GM21576 (cell line): ENCODE measurements at regions not wholly inside any gene's neighbourhood (a gene's known extent, or its start where the extent isn't known, plus 50 kb on each side); places are given as distances from the start of the nearest gene placed in this dataset.

Source experiments
- ATAC-seq: cut with Tn5 transposase; IDR thresholded peaks from one replicate; pipeline ENCODE4 v1.9.1; 2021; ENCODE audit warnings: mild to moderate bottlenecking, moderate library complexity; ENCODE audit not compliant: unreplicated experiment

DNA sequence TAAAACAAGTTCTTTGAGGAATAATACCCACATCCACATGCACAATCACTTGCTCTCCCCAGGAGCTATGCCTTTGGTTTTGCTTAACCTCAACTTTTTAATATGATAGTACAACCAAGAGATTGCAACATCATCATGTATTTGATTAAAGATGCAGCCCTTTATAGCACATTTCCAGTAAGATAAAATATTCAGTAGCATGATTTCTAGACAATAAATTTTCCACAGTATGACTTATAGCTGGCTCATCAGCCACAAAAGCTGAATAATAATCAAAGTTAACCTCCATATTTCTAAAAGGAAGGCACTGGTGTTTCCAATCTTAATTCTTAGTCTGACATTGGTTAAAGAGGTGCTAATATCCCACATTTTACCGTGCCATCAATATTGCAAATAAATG, 622.5 kb downstream of the TBL1XR1 start:
- ATAC-seq, result no peak

DNA sequence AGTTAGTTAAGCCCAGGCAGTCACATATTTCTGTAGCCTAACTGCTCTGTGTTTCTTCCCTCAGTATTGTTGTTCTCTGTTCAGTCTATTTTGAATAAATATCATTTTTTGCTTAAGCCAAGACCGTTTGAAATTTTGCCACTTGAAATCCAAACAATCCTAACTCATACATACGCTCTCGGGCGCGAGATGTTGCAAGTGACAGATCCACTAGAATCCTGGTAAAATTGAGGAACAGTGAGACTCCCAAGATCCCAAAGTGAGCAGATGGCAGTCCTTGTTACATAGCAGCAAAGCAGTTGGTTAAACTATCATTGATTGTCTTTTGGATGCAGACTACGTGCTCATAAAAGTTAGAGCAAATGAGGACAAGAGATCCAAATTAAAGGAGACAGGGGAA, 625.4 kb downstream of the TBL1XR1 start:
- no peak for ATAC-seq

DNA sequence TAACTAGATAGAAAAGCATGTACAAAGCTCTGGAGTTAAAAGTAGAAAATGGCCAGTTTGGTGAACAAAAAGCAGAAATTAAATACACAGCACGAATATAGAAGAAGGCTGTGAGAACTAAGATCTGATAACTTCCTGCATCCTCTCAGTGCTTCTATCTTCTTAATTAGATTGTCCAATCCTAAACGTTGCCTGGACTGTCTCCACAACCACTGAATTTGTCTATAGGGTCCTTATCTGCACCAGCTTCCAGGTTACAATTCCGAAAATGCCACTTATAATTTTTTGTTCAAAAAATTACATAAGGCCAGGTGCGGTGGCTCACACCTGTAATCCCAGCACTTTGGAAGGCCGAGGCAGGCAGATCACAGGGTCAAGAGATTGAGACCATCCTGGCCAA, 626.3 kb downstream of the TBL1XR1 start:
- ATAC-seq, result no peak

DNA sequence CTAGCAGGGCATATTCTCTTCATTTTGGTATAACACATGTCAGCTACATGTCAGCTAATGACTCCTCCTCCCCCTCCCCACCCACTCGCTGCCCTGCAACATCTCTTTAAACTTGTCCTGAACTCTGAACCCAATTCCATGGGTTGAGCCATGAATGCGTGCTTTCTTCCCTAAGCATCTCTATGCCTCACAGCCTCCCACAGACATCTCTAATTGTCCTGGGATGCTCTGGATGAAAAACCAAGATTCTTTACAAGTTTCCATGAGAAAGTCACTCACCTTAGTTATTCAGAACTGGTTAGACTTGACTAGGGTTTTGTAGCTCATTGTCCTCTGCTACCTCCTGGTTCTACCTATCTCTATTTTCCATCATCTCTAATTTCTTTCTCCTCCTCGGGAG, 629.1 kb downstream of the TBL1XR1 start:
- ATAC-seq, result no peak

DNA sequence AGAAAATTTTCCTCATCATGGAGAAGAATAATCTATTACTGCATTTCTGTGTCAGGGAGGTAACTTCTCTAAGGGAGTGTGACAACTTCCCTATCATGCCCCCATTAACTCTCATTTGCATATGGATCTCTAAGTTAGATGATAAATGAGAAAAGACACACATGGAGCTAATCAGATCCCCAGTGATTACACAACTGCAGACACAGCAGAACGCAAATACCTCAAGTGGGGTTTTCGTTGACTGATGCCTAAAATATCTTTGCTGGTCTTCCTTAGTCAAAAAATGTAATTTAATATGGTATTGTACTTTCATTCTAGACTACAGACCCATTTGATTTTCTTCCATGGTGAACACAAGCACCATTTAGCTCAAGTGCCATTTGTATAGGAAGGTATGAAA, 630.5 kb downstream of the TBL1XR1 start:
- ATAC-seq, result no peak

DNA sequence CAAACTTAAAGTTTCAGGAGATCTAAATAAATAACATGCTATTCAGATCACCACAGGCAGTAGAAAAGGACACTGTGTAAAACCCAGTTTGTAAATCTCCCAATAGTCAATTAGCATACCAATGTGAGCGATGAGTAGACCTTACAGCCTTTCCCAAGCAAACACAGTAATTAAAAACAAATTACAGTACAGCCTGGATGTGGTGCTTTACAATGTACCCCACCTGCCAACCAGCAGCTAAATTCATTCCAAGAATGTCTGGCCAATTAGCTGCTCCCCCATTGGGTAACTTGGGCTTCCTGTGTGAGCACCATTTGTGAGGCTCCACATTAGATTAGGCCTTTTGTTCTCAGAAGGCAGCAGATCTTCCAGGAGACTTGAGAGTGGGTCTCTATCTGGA, 635.0 kb downstream of the TBL1XR1 start:
- no peak for ATAC-seq

DNA sequence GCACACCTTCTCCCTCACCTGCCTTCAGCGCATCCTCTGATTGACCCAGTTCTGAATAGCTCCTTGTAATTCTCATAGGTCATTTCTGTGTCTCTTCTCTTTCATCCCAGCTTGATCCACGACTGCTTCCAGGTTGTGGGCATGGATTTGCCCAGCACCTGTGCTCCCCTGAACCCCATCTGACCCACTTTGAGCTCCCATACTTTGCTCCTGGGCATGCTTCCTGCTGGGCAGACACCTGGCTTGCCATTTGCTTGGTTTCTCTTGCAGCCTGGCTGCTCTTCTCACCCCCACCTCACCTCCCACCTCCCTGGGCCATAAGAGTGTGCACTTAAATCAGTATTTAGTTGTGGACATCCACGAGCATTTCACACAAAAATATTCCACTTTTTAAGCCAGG, 635.5 kb downstream of the TBL1XR1 start:
- no peak for ATAC-seq

DNA sequence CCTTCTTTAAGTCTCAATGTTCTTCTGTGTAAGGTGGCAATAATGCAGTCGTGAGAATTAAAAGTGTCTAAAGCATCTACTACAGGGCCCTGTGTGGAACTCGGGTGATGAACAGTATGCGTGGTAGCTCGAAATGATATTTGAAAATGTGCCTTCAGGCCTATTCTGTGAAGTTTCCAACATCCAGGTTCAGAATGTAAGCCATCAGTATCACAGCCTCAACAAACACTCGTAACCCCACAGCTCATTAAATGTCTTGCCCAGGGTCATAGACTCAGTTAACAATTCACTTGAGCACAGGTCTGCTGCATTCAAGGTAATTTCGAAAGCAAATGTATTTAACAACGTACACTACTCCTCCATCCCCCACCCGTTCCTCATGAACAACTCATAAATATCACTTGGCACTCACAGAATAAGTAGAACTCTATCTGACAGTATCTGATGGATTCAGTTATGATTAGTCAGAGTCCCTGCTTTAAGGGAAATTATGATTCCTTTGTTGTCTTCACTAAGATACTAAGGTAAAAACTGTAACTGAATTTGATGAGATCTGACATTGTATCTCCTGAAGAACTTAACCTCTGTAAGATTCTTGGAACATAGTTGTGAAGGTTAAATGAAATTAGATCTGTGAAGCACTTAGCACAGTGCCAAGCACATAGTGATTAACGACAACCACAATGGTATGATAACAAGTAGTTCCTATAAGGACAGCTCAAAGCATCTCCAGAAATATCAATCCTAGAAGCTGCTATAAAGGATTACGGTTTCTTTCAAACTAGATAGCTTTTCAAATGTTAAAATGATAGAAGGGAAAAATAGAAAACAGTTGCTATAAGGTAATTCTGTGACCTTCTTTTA, 642.3 kb downstream of the TBL1XR1 start:
- no peak for ATAC-seq

DNA sequence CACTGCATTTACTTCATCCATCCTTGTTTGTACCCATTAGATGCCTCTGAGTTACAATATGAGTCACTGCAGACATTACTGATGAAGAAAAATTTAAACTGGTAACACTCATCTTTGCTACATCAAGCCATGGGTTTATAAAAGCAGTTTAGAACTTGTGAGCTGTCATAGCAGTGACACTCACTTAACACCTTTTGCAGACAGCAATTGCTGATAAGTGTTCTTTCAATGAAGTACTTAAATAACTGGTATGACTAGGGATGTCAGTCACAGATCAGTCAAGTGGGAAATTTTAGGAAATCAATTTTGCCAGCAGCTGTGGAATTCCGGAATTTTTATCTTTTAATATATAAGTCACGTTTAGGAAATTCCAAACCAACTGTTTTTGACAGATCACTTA, 643.0 kb downstream of the TBL1XR1 start:
- ATAC-seq, result no peak

DNA sequence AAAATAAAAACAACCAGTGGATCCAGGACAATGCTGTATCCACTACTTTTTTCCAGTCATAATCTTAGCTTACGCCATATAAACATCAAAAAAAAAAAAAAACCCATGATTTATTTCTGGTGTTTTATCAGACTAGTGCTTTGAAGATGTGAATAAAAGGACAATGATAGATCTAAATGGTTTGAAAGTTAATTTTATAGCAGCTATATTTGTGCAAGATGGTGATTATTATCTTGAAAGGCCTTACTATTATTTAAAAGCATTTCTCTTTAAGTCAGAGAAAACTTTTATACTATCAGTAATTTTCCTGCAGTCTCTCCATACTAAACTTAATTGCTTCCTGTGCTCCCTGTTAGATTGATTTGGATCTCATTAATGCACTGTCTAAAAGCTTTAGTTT, 670.3 kb downstream of the TBL1XR1 start:
- no peak for ATAC-seq

DNA sequence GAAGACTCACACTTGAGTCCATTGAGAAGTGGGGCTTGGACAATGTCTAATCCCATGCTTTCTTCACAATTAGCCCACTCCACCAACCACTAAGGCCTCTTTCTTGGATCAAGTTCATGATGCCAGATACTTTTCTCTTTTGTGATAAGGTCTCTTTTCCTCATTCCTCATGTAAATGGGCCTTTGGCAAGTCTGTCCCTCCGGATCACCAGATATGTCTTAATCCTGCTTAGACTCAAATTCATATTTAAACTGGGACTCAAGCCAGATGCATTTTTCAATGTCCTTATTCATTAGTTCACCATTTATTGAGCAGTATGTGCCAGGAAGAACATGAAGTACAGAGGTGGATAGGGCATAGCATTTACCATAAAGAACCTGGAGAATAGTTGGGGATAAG, 671.1 kb downstream of the TBL1XR1 start:
- ATAC-seq, result no peak

DNA sequence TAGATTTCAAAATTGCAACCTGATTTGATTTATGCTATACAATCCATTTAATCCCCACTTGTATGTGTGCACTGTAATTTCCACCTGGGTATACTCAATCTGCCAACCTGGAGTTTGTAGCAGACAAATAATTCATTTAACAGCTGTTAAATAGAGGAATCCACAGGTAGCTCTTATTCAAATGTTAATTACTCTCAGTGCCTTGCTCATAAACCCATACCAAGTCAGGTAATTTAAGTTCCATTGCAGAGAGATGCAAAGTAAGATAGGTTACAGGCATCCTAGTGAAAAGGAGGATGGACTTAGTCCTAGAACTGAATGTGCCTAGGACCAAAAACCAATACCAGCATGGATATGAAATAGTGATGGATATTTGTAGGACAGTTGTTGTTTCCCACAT, 674.2 kb downstream of the TBL1XR1 start:
- no peak for ATAC-seq

DNA sequence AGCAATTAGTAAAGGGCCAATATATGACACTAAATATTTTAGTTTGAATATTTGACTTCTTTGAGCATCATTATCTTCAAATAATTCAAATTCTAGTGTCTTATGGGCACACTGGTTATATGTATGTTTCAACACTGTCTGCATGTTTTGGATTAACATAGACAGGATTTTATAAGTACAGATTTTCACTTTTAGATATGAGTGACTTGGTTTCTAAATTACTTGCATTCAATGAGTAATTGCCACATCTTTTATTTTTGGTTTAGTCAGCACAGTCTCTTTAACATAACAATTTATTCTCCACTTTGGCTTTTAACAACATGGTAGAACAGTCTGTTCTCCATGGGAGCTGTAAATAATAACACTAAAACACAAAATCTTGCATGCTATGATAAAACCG, 674.8 kb downstream of the TBL1XR1 start:
- no peak for ATAC-seq

DNA sequence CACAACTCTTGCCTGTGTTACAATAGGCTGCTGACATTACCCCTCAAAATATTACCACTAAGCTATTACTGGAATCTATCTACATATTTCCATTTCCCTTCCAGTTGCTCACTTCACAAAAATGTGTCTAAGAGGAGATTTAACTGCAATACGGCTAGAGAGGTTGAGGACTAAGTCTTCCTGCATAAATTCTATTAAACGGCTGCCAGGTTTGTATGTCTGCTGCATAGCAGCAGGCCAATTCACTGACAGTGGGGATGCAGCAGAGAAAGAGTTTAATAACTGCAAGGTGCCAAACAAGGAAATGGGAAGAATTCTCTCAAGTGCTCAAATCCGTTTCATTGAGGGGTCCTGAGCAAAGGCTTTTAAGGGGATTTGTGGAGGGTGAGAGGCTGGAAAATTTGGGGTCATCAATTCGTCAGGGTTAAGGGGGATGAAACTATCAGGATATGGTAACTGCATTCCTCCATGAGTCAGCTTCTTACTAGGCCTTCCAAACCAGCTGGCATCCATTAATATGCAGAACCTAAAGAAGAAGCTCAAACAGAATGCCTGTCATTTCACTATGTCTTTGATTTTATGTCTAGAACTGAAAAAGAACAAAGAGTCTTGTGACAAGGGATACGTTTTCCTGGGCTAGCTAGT, 675.6 kb downstream of the TBL1XR1 start:
- ATAC-seq, result no peak

DNA sequence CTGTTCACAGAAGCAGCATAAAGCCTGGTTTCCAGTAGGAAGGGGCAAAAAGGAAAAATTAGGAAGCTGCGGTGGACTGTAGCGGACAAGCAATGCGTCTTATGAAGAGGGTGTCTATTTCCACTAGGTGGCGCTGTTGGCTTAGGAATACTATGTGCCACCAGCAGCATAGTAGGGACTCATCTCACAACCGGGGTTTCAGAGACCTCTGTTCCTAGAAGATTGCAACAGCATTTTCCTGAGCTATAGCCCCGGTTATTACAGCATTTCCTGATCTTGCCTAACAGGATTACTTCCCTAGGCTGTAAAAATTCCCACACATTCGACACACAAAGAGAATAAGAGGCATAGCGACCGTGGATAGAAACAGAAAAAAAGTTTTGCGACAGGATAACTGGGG, 683.0 kb downstream of the TBL1XR1 start:
- ATAC-seq, result no peak

DNA sequence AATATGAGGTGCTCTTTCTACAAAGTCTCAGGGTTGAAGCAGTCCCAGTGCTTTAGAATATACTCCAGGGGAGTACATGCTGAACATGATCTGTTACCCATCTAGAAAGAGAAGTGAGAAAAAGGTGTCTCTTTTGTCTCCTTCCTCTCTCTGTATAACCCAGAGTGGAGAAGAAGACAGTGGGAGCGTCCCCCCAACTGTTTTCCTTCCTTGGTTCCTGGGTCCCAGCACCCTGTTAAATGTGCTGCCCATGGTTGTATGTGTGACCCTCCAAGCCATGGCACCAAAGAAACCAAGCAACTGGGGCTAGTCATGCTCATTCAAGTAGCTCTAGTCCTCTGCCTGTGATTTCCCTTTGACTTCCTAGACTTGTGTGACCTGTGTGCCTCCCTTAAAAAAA, 683.7 kb downstream of the TBL1XR1 start:
- no peak for ATAC-seq

DNA sequence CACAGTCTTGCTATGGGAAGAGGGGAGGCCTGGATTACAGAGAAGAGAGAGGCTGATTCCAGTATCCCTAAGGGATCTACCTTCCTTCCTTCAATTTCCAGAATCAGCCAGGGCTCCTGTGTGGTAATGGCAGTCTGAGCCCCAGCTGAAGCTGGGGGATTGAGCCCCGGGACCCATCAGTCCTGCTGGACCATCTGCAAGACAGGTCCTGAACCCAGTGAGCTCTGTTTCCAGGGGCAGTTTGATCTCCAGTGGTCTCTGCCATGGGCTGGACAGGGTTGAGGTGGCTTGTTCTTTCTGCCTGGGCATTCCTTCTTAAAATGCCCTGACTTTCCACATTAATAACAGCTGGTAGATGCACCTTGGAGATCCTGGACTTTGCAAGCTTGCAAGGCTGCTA, 685.2 kb downstream of the TBL1XR1 start:
- ATAC-seq, result no peak

DNA sequence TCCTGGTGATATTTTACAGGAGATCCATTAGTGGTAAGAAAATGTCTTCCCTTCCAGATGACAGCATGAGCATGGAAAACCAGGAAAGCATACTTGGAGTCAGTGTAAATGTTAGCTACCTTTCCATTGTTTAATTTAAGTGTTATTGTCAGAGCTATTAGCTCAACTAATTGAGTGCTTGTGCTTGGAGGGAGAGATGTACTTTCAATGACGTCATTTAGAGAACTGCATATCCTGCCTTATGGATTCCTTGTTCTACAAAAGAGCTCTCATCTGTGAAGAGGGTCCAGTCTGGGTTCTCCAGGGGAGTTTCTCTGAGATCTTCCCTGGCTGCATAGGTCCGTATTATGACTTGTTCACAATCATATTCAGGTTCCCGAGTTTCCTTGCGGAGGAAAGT, 687.2 kb downstream of the TBL1XR1 start:
- no peak for ATAC-seq

DNA sequence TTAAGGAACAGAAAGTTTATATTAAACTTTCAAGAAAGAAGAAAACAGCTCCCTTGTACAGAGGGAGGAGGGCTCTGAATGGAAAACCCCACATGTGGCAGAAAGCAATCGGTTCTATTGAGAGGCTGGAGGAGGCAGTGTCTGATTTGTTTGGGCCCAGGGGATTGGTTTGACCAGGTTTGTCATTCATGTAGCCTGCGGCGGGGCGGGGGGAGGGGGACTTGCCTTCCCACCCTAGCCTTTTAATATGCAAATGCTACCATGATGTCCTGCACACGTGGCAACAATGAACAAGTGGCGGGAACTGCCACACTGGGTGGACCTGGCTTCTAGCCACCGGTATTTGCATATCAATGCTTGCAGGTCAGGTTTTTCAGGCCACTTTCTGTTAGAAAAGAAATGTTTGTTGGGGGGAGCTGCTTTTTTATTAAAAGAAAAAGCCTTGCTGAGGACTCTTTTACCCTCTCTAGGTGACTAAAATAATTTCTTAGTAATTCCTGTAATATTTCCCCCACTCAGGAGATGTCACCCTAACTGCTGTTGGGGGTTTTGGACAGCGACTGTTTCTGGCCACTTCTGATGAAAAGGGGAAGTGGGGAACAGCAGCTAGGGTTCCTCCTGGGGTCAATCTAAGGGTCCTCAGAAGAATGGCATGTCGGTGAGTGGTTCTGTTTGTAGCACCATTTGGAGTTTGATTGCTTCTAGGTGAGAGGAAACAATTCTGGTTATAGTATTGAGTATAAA, 691.2 kb downstream of the TBL1XR1 start:
- ATAC-seq, result no peak

DNA sequence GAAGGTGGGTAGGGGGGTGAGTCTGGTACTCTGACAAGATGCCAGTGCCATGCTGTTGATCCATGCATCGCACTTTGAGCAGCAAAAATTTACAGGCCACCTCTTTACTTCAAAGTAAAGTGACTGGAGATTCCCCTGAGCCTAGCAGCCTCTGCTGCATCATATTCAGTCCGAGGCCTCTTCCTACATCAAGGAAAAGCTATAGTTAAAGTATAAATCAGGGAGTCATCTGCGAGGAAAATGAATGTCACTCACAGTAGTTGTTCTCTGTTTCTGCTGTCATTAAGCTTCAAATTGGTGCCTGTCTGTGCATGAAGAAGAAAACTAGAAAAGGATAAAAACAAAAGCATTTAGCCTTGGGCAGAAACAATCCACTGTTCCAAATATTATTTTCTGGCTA, 706.2 kb downstream of the TBL1XR1 start:
- ATAC-seq, result no peak

DNA sequence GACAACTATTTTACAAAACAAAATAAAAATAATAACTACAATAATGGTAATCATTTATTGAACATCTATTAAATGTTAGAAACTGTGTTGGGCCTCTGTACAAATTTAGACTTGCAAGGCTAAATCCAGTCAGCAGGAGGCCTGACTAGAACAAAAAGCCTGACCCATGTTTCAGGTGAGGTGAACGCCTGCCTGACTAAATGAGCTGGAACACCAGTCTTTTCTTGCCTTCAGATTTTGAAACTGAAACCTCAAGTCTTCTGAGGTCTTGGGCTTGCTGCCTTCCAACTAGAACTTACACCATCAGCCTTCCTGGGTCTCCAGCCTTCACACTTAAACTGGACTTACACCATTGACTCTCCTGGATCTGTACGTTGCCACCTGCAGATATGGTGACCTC, 706.9 kb downstream of the TBL1XR1 start:
- no peak for ATAC-seq

DNA sequence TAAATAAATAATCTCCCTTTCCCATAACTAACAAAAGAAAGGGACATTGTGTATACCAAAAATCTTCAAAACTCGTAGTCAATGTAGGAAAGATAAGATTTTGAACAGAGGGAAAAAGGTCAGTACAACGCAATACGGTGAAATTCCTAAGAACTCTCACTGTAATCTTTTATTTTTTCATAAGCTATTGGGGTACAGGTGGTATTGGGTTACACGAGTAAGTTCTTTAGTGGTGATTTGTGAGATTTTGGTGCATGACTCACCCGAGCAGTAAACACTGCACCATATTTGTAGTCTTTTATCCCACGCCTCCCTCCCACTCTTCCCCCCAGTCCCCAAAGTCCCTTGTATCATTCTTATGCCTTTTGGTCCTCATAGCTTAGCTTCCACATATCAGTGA, 718.0 kb downstream of the TBL1XR1 start:
- ATAC-seq, result no peak
